K562 (cell line): ENCODE measurements at regions not wholly inside any gene's neighbourhood (a gene's known extent, or its start where the extent isn't known, plus 50 kb on each side); places are given as distances from the start of the nearest gene placed in this dataset.

ENCODE experiments used
- ARHGAP35 ChIP-seq: fragments of 450-650 bp; IDR thresholded peaks from 2 replicates; pipeline ENCODE4 v1.6.1; 2018; ENCODE audit not compliant: partially characterized antibody
- FOS ChIP-seq: IDR thresholded peaks from 3 replicates; pipeline ENCODE4 v1.6.1; 2011; ENCODE audit not compliant: insufficient read length; ENCODE audit errors: extremely low read depth
- RBBP5 ChIP-seq: fragments of 200-600 bp; sonication (generic); IDR thresholded peaks from 2 replicates; pipeline ENCODE4 v1.6.1; 2012; ENCODE audit warnings: borderline replicate concordance, mild to moderate bottlenecking, low read length, control low read depth, inconsistent platforms; ENCODE audit not compliant: insufficient read depth, poor library complexity, severe bottlenecking
- RUNX1 ChIP-seq: sonication (generic); IDR thresholded peaks from 2 replicates; pipeline ENCODE4 v1.6.1; 2016; ENCODE audit warnings: antibody characterized with exemption, low read depth
- ZNF121 ChIP-seq: sonication (generic); formaldehyde crosslinking; conservative IDR thresholded peaks from 2 replicates; pipeline ENCODE4 v1.8.0; 2022; ENCODE audit warnings: missing genetic modification reagents
- TF ChIP-seq, protein P1 (sequence below), 2 experiments: fragments of 450-650 bp in 1 of 2; IDR thresholded peaks; 2 replicates each; pipeline ENCODE4 v1.6.1; 2011 to 2017; ENCODE audit warnings: low read depth in 2 of 2, antibody characterized with exemption in 1 of 2, borderline replicate concordance in 1 of 2, low read length in 1 of 2, mild to moderate bottlenecking in 1 of 2, mixed read lengths in 1 of 2; ENCODE audit not compliant: control insufficient read depth in 1 of 2
- TF ChIP-seq, protein P2 (sequence below): sonication (generic); formaldehyde crosslinking; IDR thresholded peaks from 2 replicates; pipeline ENCODE4 v1.8.1; 2023; ENCODE audit warnings: mild to moderate bottlenecking, missing genetic modification reagents
- TF ChIP-seq, protein P3 (sequence below): fragments of 250-450 bp; sonication (Bioruptor Pico); IDR thresholded peaks from 2 replicates; pipeline ENCODE4 v1.4.0; 2020

DNA sequence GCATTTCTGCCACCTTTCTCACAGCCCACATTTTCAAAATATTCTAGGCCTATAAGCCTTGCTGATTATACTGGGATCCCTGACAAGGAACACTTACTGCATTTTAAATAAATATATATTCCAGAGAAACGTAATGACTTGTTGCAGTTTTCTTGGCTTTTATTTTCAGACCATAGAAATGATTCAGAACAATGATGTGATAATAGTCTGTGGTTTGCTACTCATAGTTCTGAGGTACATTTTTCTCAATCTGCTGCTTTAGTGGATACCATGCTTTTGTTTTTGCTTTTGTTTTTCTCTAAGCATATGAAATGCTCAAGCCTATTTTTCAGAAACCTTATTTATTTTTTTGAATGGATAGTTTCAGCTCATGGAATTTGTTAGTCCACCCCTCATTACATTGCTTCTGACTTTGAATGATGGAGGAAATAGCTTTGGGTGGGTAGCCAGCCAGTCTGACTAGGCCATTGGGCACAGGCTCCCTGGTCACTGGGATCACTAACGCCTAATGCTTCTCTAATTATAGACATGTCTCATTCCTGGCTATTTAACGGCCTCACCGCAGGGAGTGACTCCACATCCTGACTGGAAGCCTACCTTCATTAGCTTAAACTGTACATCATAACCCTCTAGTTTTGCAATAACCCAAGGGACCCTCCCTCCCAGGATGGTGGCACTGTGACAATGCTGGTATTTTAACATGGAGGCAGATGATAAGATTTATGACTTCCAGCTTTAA, 66.1 kb downstream of the MBL2 start (continued):
- TF ChIP-seq, protein P1, sequence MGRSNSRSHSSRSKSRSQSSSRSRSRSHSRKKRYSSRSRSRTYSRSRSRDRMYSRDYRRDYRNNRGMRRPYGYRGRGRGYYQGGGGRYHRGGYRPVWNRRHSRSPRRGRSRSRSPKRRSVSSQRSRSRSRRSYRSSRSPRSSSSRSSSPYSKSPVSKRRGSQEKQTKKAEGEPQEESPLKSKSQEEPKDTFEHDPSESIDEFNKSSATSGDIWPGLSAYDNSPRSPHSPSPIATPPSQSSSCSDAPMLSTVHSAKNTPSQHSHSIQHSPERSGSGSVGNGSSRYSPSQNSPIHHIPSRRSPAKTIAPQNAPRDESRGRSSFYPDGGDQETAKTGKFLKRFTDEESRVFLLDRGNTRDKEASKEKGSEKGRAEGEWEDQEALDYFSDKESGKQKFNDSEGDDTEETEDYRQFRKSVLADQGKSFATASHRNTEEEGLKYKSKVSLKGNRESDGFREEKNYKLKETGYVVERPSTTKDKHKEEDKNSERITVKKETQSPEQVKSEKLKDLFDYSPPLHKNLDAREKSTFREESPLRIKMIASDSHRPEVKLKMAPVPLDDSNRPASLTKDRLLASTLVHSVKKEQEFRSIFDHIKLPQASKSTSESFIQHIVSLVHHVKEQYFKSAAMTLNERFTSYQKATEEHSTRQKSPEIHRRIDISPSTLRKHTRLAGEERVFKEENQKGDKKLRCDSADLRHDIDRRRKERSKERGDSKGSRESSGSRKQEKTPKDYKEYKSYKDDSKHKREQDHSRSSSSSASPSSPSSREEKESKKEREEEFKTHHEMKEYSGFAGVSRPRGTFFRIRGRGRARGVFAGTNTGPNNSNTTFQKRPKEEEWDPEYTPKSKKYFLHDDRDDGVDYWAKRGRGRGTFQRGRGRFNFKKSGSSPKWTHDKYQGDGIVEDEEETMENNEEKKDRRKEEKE (IDR thresholded peaks at IDR 0.05; ENCODE audit: borderline replicate concordance in 1 of 2, control insufficient read depth in 1 of 2, low read depth in 2 of 2, low read length in 1 of 2) = no peak
- TF ChIP-seq, protein P2, sequence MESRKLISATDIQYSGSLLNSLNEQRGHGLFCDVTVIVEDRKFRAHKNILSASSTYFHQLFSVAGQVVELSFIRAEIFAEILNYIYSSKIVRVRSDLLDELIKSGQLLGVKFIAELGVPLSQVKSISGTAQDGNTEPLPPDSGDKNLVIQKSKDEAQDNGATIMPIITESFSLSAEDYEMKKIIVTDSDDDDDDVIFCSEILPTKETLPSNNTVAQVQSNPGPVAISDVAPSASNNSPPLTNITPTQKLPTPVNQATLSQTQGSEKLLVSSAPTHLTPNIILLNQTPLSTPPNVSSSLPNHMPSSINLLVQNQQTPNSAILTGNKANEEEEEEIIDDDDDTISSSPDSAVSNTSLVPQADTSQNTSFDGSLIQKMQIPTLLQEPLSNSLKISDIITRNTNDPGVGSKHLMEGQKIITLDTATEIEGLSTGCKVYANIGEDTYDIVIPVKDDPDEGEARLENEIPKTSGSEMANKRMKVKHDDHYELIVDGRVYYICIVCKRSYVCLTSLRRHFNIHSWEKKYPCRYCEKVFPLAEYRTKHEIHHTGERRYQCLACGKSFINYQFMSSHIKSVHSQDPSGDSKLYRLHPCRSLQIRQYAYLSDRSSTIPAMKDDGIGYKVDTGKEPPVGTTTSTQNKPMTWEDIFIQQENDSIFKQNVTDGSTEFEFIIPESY (CRISPR knock-in tag) = no peak
- TF ChIP-seq RUNX1 = no peak
- TF ChIP-seq FOS = no peak
- no peak for TF ChIP-seq ZNF121 (CRISPR knock-in tag)
- TF ChIP-seq ARHGAP35 = no peak
- TF ChIP-seq, protein P3, sequence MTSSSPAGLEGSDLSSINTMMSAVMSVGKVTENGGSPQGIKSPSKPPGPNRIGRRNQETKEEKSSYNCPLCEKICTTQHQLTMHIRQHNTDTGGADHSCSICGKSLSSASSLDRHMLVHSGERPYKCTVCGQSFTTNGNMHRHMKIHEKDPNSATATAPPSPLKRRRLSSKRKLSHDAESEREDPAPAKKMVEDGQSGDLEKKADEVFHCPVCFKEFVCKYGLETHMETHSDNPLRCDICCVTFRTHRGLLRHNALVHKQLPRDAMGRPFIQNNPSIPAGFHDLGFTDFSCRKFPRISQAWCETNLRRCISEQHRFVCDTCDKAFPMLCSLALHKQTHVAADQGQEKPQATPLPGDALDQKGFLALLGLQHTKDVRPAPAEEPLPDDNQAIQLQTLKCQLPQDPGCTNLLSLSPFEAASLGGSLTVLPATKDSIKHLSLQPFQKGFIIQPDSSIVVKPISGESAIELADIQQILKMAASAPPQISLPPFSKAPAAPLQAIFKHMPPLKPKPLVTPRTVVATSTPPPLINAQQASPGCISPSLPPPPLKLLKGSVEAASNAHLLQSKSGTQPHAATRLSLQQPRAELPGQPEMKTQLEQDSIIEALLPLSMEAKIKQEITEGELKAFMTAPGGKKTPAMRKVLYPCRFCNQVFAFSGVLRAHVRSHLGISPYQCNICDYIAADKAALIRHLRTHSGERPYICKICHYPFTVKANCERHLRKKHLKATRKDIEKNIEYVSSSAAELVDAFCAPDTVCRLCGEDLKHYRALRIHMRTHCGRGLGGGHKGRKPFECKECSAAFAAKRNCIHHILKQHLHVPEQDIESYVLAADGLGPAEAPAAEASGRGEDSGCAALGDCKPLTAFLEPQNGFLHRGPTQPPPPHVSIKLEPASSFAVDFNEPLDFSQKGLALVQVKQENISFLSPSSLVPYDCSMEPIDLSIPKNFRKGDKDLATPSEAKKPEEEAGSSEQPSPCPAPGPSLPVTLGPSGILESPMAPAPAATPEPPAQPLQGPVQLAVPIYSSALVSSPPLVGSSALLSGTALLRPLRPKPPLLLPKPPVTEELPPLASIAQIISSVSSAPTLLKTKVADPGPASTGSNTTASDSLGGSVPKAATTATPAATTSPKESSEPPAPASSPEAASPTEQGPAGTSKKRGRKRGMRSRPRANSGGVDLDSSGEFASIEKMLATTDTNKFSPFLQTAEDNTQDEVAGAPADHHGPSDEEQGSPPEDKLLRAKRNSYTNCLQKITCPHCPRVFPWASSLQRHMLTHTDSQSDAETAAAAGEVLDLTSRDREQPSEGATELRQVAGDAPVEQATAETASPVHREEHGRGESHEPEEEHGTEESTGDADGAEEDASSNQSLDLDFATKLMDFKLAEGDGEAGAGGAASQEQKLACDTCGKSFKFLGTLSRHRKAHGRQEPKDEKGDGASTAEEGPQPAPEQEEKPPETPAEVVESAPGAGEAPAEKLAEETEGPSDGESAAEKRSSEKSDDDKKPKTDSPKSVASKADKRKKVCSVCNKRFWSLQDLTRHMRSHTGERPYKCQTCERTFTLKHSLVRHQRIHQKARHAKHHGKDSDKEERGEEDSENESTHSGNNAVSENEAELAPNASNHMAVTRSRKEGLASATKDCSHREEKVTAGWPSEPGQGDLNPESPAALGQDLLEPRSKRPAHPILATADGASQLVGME (CRISPR knock-in tag) = no peak
- no peak for TF ChIP-seq RBBP5
